Thyroid gland (tissue), 4 donors: ENCODE measurements at regions not wholly inside any gene's neighbourhood (a gene's known extent, or its start where the extent isn't known, plus 50 kb on each side); places are given as distances from the start of the nearest gene placed in this dataset.

ENCODE experiments used
- DNase-seq, 2 donors: peaks; one replicate each; pipeline ENCODE4 v3.0.0-alpha.2; 2019
- H3K27ac ChIP-seq, 3 donors: fragments of 200-600 bp; sonication (generic); 1 replicate in 2 of 3; 2 replicates in 1 of 3; pipeline ENCODE4 v1.5.1; 2016 to 2019; ENCODE audit warnings: mild to moderate bottlenecking in 1 of 3, moderate library complexity in 1 of 3
- H3K27me3 ChIP-seq: fragments of 200-600 bp; sonication (generic); one replicate; pipeline ENCODE4 v1.5.1; 2019
- H3K36me3 ChIP-seq, 2 donors: fragments of 200-600 bp; sonication (generic); one replicate each; pipeline ENCODE4 v1.5.1; 2016 to 2019
- H3K4me1 ChIP-seq, 2 donors: fragments of 200-600 bp; sonication (generic); one replicate each; pipeline ENCODE4 v1.5.1; 2017 to 2019
- H3K4me3 ChIP-seq, 3 donors: fragments of 200-600 bp; sonication (generic); replicated peaks in 1 of 3; 1 replicate in 2 of 3; 2 replicates in 1 of 3; pipeline ENCODE4 v1.5.1; 2016; ENCODE audit warnings: mild to moderate bottlenecking in 1 of 3
- H3K9me3 ChIP-seq: fragments of 200-600 bp; sonication (generic); one replicate; pipeline ENCODE4 v1.5.1; 2017
- POLR2A ChIP-seq, 2 donors: fragments of 450-650 bp; IDR thresholded peaks; one replicate each; pipeline ENCODE4 v1.6.1; 2017; ENCODE audit warnings: antibody characterized with exemption in 2 of 2, mild to moderate bottlenecking in 2 of 2, moderate library complexity in 1 of 2
- WGBS, 2 donors: methylation state at CpG; one replicate each; pipeline ENCODE4 v1.1.5; 2017; 5-methylcytosine and 5-hydroxymethylcytosine counted together
- intact Hi-C: fragments of 100-400 bp; cut with DNase I; formaldehyde crosslinking; loops from one replicate; pipeline ENCODE4 v1.15.1; 2023
- TF ChIP-seq, protein P1 (sequence below), 6 experiments: fragments of 200-600 bp in 3 of 6; fragments of 450-650 bp in 3 of 6; sonication (generic) in 3 of 6; IDR thresholded peaks; one replicate each; pipeline ENCODE4 v1.5.1; 2016 to 2019; ENCODE audit warnings: antibody characterized with exemption in 6 of 6, mild to moderate bottlenecking in 2 of 6, inconsistent platforms in 1 of 6, moderate library complexity in 1 of 6

DNA sequence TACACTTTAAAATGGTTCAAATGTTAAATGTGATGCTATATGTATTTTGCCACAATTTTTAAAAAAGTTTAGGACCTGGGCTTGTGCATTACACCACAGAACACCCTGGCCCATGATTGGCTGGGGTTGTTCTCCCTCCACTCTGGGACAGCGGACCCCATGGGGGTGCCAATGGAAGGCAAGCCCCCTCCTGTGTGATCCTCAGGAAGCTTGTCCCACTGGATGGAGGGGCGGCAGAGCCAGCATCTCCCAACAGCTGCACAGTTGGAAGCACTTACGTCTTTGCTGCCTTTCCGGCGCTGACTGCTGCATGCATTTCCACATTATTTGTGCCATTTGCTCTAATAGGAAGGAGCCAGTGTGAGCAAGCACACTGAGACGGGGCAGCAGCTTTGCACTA lies 196.5 kb downstream of the SHANK2 start:
- intact Hi-C loops: no loop called here

More for the DNA sequence above, 196.5 kb downstream of the SHANK2 start:
- Histone ChIP-seq H3K27ac (no peak overlapping the region), H3K9me3 (no peaks in the 10 kb centered on the region), H3K27me3 (no peaks in the 10 kb centered on the region), H3K4me1 (no peaks in the 10 kb centered on the region), H3K36me3 (no peaks in the 10 kb centered on the region), H3K4me3 (no peak overlapping the region)
- WGBS, 2 donors: 84 to 85% methylated on average over 5 to 6 of the region's 6 CpGs
- no peak for DNase-seq
- TF ChIP-seq POLR2A (IDR thresholded peaks at IDR 0.05): no peak
- TF ChIP-seq, protein P1, sequence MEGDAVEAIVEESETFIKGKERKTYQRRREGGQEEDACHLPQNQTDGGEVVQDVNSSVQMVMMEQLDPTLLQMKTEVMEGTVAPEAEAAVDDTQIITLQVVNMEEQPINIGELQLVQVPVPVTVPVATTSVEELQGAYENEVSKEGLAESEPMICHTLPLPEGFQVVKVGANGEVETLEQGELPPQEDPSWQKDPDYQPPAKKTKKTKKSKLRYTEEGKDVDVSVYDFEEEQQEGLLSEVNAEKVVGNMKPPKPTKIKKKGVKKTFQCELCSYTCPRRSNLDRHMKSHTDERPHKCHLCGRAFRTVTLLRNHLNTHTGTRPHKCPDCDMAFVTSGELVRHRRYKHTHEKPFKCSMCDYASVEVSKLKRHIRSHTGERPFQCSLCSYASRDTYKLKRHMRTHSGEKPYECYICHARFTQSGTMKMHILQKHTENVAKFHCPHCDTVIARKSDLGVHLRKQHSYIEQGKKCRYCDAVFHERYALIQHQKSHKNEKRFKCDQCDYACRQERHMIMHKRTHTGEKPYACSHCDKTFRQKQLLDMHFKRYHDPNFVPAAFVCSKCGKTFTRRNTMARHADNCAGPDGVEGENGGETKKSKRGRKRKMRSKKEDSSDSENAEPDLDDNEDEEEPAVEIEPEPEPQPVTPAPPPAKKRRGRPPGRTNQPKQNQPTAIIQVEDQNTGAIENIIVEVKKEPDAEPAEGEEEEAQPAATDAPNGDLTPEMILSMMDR (IDR thresholded peaks at IDR 0.05): no peak
